ENCODE measurements at regions not wholly inside any gene's neighbourhood (a gene's known extent, or its start where the extent isn't known, plus 50 kb on each side); places are given as distances from the start of the nearest gene placed in this dataset.

- CTCF ChIA-PET, result no interaction called here
Measured at GRCh38 chr18:47721876-47722275, 208.6 kb downstream of the SMAD2 start.

GRCh38 chr18:47720741-47721140, 209.7 kb downstream of the SMAD2 start:
- H3K27me3 ChIP-seq (replicated peaks; ENCODE audit: control insufficient read depth, insufficient read depth, low read length), result no peaks in the 10 kb centered on the region
- CTCF ChIA-PET, result no interaction called here
- peaks cover 12% of the 10 kb centered on the region for H3K27me3 Mint-ChIP-seq (ENCODE audit: insufficient read depth, unreplicated experiment)

More at GRCh38 chr18:47721876-47722275, 208.6 kb downstream of the SMAD2 start:
- H3K4me3 ChIP-seq (ENCODE audit: low read depth, low read length), result no peak overlapping the region
- no peaks in the 10 kb centered on the region for H3K4me1 ChIP-seq
- H3K27me3 Mint-ChIP-seq (ENCODE audit: insufficient read depth, unreplicated experiment), result peaks cover 12% of the 10 kb centered on the region
- H3K9me3 ChIP-seq, result no peaks in the 10 kb centered on the region
- H3K36me3 ChIP-seq (ENCODE audit: control insufficient read depth, insufficient read depth, low read length), result no peaks in the 10 kb centered on the region
- H3K9me3 Mint-ChIP-seq (ENCODE audit: unreplicated experiment), result no peaks in the 10 kb centered on the region
- intact Hi-C loops (cut with micrococcal nuclease; ENCODE audit: unreplicated experiment), result no loop called here
- POLR2A ChIA-PET, result no interaction called here
- H3K27ac Mint-ChIP-seq (ENCODE audit: unreplicated experiment), result no peak overlapping the region
- TF ChIP-seq CTCF (IDR thresholded peaks at IDR 0.05; ENCODE audit: insufficient read depth in 1 of 2, low read depth in 1 of 2, low read length in 1 of 2, severe bottlenecking in 1 of 2, unreplicated experiment in 1 of 2), result no peak
- no peaks in the 10 kb centered on the region for H3K4me1 Mint-ChIP-seq (ENCODE audit: low read depth, unreplicated experiment)
- H3K4me3 Mint-ChIP-seq (ENCODE audit: unreplicated experiment), result no peak overlapping the region
- DNase-seq, result no peak
- no peaks in the 10 kb centered on the region for H3K27me3 ChIP-seq (replicated peaks; ENCODE audit: control insufficient read depth, insufficient read depth, low read length)
- no peaks in the 10 kb centered on the region for H3K36me3 Mint-ChIP-seq (ENCODE audit: insufficient read depth, unreplicated experiment)
- BruUV-seq (replicated peaks), result no TSS peak

GRCh38 chr18:47719096-47719780, 211.2 kb downstream of the SMAD2 start:
- Mint-ChIP-seq H3K27ac (ENCODE audit: unreplicated experiment) (no peak overlapping the region), H3K4me1 (ENCODE audit: low read depth, unreplicated experiment) (no peaks in the 10 kb centered on the region), H3K9me3 (ENCODE audit: unreplicated experiment) (no peaks in the 10 kb centered on the region), H3K4me3 (ENCODE audit: unreplicated experiment) (no peak overlapping the region), H3K27me3 (ENCODE audit: insufficient read depth, unreplicated experiment) (peaks cover 12% of the 10 kb centered on the region), H3K36me3 (ENCODE audit: insufficient read depth, unreplicated experiment) (no peaks in the 10 kb centered on the region)
- Histone ChIP-seq H3K36me3 (ENCODE audit: control insufficient read depth, insufficient read depth, low read length) (no peaks in the 10 kb centered on the region), H3K9me3 (no peaks in the 10 kb centered on the region), H3K27me3 (replicated peaks; ENCODE audit: control insufficient read depth, insufficient read depth, low read length) (no peaks in the 10 kb centered on the region), H3K4me3 (ENCODE audit: low read depth, low read length) (no peak overlapping the region), H3K4me1 (no peaks in the 10 kb centered on the region)
- no peak for TF ChIP-seq CTCF (IDR thresholded peaks at IDR 0.05; ENCODE audit: insufficient read depth in 1 of 2, low read depth in 1 of 2, low read length in 1 of 2, severe bottlenecking in 1 of 2, unreplicated experiment in 1 of 2)
- ChIA-PET CTCF (no interaction called here), POLR2A (no interaction called here)
- intact Hi-C loops (cut with micrococcal nuclease; ENCODE audit: unreplicated experiment), result no loop called here
- DNase-seq, result no peak
- no TSS peak for BruUV-seq (replicated peaks)

More at GRCh38 chr18:47720741-47721140, 209.7 kb downstream of the SMAD2 start:
- no peaks in the 10 kb centered on the region for H3K36me3 ChIP-seq (ENCODE audit: control insufficient read depth, insufficient read depth, low read length)
- H3K4me3 Mint-ChIP-seq (ENCODE audit: unreplicated experiment), result no peak overlapping the region
- H3K4me1 Mint-ChIP-seq (ENCODE audit: low read depth, unreplicated experiment), result no peaks in the 10 kb centered on the region
- intact Hi-C loops (cut with micrococcal nuclease; ENCODE audit: unreplicated experiment), result no loop called here
- no peak overlapping the region for H3K27ac Mint-ChIP-seq (ENCODE audit: unreplicated experiment)
- POLR2A ChIA-PET, result no interaction called here
- no peaks in the 10 kb centered on the region for H3K9me3 Mint-ChIP-seq (ENCODE audit: unreplicated experiment)
- no peak for DNase-seq
- no peaks in the 10 kb centered on the region for H3K9me3 ChIP-seq
- no peak for TF ChIP-seq CTCF (IDR thresholded peaks at IDR 0.05; ENCODE audit: insufficient read depth in 1 of 2, low read depth in 1 of 2, low read length in 1 of 2, severe bottlenecking in 1 of 2, unreplicated experiment in 1 of 2)
- H3K36me3 Mint-ChIP-seq (ENCODE audit: insufficient read depth, unreplicated experiment), result no peaks in the 10 kb centered on the region
- no peak overlapping the region for H3K4me3 ChIP-seq (ENCODE audit: low read depth, low read length)
- BruUV-seq (replicated peaks), result no TSS peak
- no peaks in the 10 kb centered on the region for H3K4me1 ChIP-seq

Data from Caco-2 (cell line).